Activated B cell treated with CpG ODN at 0.5 μM for 24 hours (primary cell): ENCODE measurements at regions not wholly inside any gene's neighbourhood (a gene's known extent, or its start where the extent isn't known, plus 50 kb on each side); places are given as distances from the start of the nearest gene placed in this dataset.

Experiments used
- ATAC-seq: fragments of 200-7000 bp; cut with Tn5 transposase; one replicate; pipeline ENCODE4 v1.10.0; 2021; ENCODE audit warnings: low read depth, mild to moderate bottlenecking, moderate library complexity
- CTCF ChIA-PET: fragments of 350-600 bp; sonication (Branson Sonifier 250); formaldehyde crosslinking; loops from one replicate; lab custom pipeline; 2021; ENCODE audit warnings: antibody characterized with exemption; lab: Charles Lee
- POLR2A ChIA-PET: fragments of 350-600 bp; sonication (Branson Sonifier 250); formaldehyde crosslinking; loops from one replicate; lab custom pipeline; 2021; ENCODE audit warnings: antibody characterized with exemption; lab: Charles Lee
- DNase-seq: peaks from one replicate; pipeline ENCODE4 v3.0.0; 2022
- H3K27ac Mint-ChIP-seq: one replicate; pipeline ENCODE4 v1.8.0; 2020; ENCODE audit warnings: mixed read lengths
- H3K27me3 Mint-ChIP-seq: one replicate; pipeline ENCODE4 v1.8.0; 2021; ENCODE audit warnings: mixed read lengths
- H3K36me3 Mint-ChIP-seq: one replicate; pipeline ENCODE4 v1.8.0; 2021; ENCODE audit warnings: low read depth, mixed read lengths
- H3K4me1 Mint-ChIP-seq: one replicate; pipeline ENCODE4 v1.8.0; 2021; ENCODE audit warnings: mixed read lengths
- H3K4me3 Mint-ChIP-seq: one replicate; pipeline ENCODE4 v1.8.0; 2020; ENCODE audit warnings: mild to moderate bottlenecking, mixed read lengths
- H3K9me3 Mint-ChIP-seq: one replicate; pipeline ENCODE4 v1.8.0; 2020; ENCODE audit warnings: mixed read lengths
- intact Hi-C: fragments of 100-400 bp; cut with micrococcal nuclease; formaldehyde crosslinking; loops from one replicate; pipeline ENCODE4 v1.15.1; 2024
- TF ChIP-seq, protein P1 (sequence below): fragments of 200-600 bp; IDR thresholded peaks from one replicate; pipeline ENCODE4 v1.8.0; 2022; ENCODE audit warnings: antibody characterized with exemption, mild to moderate bottlenecking

GRCh38 chr21:38995071-38995669, 188.1 kb downstream of the PSMG1 start:
- peaks cover 44% of the 10 kb centered on the region for H3K27me3 Mint-ChIP-seq
- ATAC-seq (no peak), DNase-seq (no peak)
- intact Hi-C loops, result no loop called here
- ChIA-PET CTCF (no interaction called here), POLR2A (no interaction called here)
- H3K9me3 Mint-ChIP-seq, result peaks cover 2% of the 10 kb centered on the region
- H3K4me3 Mint-ChIP-seq, result no peak overlapping the region
- TF ChIP-seq, protein P1, sequence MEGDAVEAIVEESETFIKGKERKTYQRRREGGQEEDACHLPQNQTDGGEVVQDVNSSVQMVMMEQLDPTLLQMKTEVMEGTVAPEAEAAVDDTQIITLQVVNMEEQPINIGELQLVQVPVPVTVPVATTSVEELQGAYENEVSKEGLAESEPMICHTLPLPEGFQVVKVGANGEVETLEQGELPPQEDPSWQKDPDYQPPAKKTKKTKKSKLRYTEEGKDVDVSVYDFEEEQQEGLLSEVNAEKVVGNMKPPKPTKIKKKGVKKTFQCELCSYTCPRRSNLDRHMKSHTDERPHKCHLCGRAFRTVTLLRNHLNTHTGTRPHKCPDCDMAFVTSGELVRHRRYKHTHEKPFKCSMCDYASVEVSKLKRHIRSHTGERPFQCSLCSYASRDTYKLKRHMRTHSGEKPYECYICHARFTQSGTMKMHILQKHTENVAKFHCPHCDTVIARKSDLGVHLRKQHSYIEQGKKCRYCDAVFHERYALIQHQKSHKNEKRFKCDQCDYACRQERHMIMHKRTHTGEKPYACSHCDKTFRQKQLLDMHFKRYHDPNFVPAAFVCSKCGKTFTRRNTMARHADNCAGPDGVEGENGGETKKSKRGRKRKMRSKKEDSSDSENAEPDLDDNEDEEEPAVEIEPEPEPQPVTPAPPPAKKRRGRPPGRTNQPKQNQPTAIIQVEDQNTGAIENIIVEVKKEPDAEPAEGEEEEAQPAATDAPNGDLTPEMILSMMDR, result no peak
- no peaks in the 10 kb centered on the region for H3K36me3 Mint-ChIP-seq
- H3K27ac Mint-ChIP-seq, result no peak overlapping the region
- H3K4me1 Mint-ChIP-seq, result no peaks in the 10 kb centered on the region

DNA sequence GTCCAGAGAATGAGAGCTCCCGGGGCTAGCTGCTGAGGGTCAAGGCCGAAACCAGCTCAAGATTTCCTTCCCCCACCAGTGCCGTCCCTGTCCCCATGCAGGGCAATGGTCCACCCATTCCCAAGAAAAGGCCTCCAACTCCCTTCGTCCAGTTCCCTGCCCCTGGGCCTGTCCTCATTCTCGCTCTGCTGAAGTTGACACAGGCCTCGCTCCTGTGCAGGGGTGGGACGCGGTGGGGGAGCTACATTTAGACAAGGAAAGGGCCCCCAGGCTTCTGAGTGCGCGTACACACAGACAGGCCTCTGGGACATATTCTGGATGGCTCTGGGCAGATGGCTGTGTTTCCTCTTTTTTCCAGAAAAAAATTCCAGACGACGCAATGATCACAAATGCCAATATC, 188.3 kb downstream of the ETS2 start:
- no peaks in the 10 kb centered on the region for H3K36me3 Mint-ChIP-seq
- CTCF ChIA-PET, result no interaction called here
- H3K4me1 Mint-ChIP-seq, result peaks cover 1% of the 10 kb centered on the region
- H3K27me3 Mint-ChIP-seq, result peaks cover 41% of the 10 kb centered on the region
- TF ChIP-seq, protein P1, result no peak
- no peak overlapping the region for H3K27ac Mint-ChIP-seq
- DNase-seq, result no peak
- intact Hi-C loops, result no loop called here
- no peak overlapping the region for H3K4me3 Mint-ChIP-seq
- POLR2A ChIA-PET, result no interaction called here
- H3K9me3 Mint-ChIP-seq, result no peaks in the 10 kb centered on the region
- ATAC-seq, result no peak

DNA sequence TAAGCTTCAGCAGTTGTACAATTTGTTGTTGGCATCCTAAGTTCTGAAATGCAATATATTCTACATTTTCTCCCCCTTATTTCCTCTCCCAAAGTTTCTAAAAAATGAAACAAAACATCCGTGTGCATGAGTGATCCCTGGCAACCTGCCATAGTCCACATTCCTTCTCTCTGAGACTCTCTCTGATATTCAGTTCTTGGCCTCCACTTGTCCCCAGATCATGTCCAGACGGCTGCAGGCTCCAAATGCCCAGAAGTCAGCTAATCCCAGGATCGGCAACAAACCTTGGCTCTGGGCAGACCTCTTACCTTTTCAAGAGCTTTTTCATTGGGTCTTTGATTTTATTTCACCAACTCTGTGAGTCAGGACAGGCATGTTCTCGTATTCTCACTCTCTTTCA, 187.8 kb downstream of the ETS2 start:
- Mint-ChIP-seq H3K27me3 (peaks cover 44% of the 10 kb centered on the region), H3K27ac (no peak overlapping the region), H3K4me1 (peaks cover 3% of the 10 kb centered on the region), H3K9me3 (no peaks in the 10 kb centered on the region), H3K36me3 (no peaks in the 10 kb centered on the region), H3K4me3 (no peak overlapping the region)
- DNase-seq (no peak), ATAC-seq (no peak)
- intact Hi-C loops, result no loop called here
- CTCF ChIA-PET, result no interaction called here
- POLR2A ChIA-PET, result no interaction called here
- TF ChIP-seq, protein P1, result no peak

DNA sequence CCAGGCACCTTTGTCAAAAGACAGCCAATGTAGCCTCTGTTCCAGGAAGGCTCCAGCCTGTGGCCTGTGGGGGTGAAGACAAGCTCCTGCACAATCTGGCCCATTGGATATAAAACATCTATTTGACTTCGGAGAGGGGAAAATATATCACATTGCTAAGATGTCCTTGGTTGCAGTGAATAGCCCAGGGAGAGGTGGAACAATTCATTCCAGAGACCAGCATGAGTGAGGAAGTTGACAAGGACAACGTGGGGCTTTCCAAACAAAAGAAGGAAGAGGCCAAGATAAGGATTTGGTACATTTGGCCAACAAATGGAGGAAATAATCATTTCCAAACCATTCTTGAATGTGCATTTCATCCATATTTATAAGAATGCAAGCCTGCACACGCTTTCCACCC, 187.0 kb downstream of the ETS2 start:
- H3K36me3 Mint-ChIP-seq, result no peaks in the 10 kb centered on the region
- no peaks in the 10 kb centered on the region for H3K9me3 Mint-ChIP-seq
- ChIA-PET POLR2A (no interaction called here), CTCF (no interaction called here)
- intact Hi-C loops, result no loop called here
- H3K4me1 Mint-ChIP-seq, result peaks cover 3% of the 10 kb centered on the region
- peaks cover 50% of the 10 kb centered on the region for H3K27me3 Mint-ChIP-seq
- no peak overlapping the region for H3K4me3 Mint-ChIP-seq
- no peak overlapping the region for H3K27ac Mint-ChIP-seq
- TF ChIP-seq, protein P1, result no peak
- DNase-seq (no peak), ATAC-seq (no peak)

DNA sequence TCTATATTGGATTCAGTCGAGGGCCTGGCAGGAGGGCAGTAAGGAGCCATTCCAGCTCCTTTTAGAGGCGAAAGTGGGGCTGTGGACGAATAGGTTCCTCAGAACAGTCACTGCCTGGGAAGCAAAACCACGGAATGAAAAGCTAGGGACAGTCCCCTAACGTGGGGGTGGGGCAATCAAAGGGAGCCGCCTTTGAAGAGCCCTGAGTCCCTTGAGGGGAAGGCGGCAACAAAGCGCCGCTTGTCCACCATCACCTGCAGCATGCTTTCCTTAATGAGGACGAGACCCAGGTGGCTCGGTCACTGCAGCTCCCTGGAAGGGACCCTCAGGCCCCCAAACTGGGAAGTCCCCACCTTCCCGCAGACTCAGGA, 184.7 kb downstream of the ETS2 start:
- ATAC-seq (no peak), DNase-seq (no peak)
- Mint-ChIP-seq H3K9me3 (no peaks in the 10 kb centered on the region), H3K4me1 (peaks cover 8% of the 10 kb centered on the region), H3K4me3 (no peak overlapping the region), H3K27me3 (peaks cover 60% of the 10 kb centered on the region), H3K27ac (no peak overlapping the region), H3K36me3 (no peaks in the 10 kb centered on the region)
- CTCF ChIA-PET, result no interaction called here
- POLR2A ChIA-PET, result no interaction called here
- intact Hi-C loops, result no loop called here
- TF ChIP-seq, protein P1, result no peak
